HG03039 (cell line): ENCODE measurements at regions not wholly inside any gene's neighbourhood (a gene's known extent, or its start where the extent isn't known, plus 50 kb on each side); places are given as distances from the start of the nearest gene placed in this dataset.

Source experiments
- ATAC-seq: cut with Tn5 transposase; IDR thresholded peaks from one replicate; pipeline ENCODE4 v1.9.1; 2021; ENCODE audit warnings: mild to moderate bottlenecking, moderate library complexity; ENCODE audit not compliant: unreplicated experiment

DNA sequence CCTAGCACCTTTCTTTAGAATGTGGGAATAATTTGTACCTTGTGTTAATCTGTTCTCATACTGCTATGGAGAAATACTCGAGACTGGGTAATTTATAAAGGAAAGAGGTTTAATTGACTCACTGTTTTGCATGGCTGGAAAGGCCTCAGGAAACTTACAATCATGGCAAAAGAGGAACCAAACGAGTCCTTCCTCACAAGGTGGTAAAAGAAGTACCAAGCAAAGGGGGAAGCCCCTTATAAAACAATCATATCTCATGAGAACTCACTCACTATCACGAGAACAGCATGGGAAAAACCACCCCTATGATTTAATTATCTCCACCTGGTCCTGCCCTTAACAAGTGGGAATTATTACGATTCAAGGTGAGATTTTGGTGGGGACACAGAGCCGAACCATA, 127.1 kb upstream of the ANO3 start:
- no peak for ATAC-seq

DNA sequence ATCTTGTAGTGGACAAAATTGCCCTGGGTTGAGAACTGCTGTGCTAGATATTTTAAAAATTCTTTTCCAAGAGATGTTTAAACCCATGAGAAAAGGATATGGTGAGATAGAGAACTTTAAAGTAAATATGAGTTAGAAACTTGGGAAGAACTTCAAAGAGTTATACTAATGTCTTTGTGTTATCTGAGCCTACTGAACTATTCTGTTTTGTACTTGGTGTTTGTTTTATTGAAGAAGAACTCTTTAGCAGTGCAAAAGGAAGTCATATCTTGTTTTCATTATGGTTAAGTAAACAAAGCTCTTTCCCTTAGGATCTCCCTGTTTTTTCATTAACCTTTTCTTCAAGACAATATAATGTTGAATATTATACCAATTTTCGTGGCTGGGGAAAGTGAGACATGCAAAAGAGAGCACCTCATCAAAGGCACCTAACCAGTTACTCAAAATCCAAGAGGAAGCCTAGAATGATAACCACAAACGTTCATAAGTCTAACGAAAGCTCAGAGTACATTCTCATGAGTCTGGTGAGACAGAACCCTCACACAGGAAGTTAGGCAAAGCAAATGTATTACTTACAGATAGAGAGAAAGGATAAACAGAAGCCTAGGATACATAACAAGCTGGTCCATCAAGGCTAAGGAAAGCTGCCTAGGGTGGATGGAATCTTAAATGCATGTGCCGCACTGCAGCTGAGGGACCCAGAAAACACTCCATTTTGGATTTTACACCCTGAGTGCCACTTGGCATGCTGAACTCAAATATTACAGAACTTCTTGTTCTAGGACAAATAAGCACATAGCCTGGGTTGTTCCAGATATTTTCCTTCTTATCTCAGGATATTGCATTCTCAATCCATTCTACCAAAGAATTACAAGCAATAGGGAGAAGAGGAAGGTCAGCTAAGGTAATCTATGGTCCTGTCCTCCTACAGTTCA, 112.5 kb upstream of the ANO3 start:
- no peak for ATAC-seq

GRCh38 chr11:26225646-26226045, 106.3 kb upstream of the ANO3 start:
- no peak for ATAC-seq

DNA sequence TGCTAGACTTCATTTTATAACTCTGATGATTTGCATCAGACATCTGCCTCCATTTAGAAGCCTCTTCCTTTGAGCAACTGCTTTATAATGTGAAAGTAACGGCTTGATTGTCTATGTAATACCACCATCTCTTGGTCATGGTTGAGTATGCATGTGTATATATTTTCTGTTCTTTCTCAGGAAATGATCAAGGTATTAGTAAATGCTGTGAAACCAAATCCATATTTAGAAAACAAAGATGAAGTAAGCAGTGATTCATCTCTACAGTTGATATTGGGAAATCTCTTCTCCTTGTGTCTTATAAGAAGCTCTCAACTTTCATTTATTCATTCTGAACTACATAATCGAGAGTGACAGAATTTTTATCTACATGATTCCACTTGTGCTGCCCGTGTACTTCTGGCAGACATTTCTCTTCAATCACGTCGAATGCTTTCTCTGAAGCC, 104.6 kb upstream of the ANO3 start:
- peak; percentile 74 for ATAC-seq

DNA sequence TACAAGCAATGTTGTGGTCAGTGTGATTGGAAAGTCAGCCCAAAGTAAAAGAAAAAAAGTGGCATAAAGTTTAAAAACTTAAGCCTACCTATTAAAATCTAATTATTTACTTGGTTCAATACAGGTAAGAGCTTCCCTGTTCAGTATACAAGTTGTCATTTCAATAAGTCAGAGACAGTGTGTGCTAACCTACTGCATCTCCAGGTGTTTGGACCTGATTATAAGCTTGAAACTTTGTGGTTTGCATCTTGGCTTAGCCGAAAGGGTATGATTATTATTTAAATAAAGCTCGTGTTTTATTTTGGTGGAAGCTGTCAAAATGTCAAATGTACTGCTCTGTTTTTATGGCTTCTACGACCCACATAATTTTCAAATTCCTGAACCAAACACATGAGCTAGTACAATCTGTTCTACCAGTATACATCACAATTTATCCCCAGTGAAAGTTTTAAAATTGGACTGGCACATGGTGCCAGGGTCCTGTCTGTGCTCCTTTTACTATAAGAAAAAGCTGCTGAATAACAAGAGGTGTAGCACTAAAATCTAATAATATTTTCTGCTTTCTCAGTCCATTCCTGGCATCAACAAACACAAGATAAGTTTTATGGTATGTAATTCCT, 103.9 kb upstream of the ANO3 start:
- ATAC-seq, result no peak

GRCh38 chr11:26228778-26229177, 103.2 kb upstream of the ANO3 start:
- no peak for ATAC-seq

GRCh38 chr11:26229257-26229656, 102.7 kb upstream of the ANO3 start:
- no peak for ATAC-seq

DNA sequence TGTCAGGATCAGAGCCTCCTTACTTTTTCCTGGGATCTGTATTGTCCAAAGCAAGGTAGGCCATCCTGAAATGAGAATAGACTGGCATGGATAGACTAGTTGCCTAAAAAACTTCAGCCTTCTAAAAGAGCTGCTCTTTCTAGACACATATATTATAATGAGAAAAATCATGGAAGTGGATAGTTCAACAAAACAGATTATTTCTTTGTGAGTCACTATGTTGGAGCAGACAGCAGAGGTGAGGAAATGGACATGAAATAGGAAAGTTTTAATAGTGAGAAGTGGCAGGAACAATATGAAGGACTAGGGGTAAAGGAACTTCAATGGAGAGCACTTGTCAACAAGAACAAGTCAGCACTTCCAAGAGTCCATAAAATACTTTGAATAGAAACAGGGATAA, 101.9 kb upstream of the ANO3 start:
- no peak for ATAC-seq

GRCh38 chr11:26231252-26231661, 100.7 kb upstream of the ANO3 start:
- no peak for ATAC-seq

DNA sequence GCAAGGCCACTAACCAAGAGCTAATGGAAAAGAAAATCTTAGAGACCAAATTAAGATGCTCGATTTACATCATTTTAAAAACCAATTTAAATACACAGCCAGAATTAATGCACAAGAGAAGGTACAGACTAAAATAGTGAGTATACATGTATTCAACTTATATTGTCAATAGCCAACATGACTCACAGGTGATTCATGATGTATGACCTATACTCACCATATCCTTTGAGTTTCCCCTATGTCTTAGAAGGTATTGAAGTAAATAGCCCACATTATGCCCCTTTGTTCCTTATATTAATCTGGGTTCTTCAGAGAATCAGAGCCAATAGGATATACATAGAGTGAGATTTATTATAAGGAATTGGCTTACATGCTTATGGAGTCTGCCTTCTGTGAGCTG, 97.5 kb upstream of the ANO3 start:
- ATAC-seq, result no peak

DNA sequence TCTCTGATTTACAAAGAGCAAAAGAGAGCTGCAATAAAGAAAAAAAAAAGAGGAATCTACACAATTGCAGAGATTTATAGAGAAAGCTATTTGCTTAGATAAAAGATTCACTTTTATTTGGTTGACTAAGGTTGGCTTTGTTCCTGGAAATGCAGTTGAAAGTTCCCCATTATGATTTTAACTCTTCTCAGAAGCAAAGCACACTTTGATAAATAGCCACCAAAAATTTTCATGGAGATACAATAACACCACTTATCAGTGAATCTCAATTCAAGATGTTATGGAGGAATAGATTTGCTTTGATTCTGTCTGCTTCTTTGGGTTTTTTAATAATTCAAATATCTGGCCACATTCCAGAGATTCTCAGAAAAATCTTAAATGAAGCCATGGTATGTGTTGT, 88.5 kb upstream of the ANO3 start:
- ATAC-seq, result no peak

GRCh38 chr11:26244207-26244606, 87.7 kb upstream of the ANO3 start:
- ATAC-seq, result no peak

DNA sequence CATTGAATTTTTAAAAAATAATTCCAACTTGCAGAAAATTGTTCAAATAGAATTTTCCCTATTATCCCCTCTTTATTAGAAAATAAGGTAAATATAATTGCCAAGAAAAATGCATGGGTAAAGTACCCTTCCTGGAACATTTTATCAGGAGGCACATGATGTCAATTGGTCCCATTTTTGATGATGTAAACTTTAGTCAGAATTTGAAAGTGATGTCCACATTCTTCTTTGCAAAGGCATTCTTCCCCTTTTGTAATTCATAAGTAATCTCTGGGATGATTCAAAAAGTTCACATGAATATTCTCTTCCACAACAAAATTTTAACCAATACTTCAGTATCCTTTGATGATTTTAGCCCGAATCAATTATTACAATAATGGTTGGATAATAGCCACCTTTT, 86.9 kb upstream of the ANO3 start:
- no peak for ATAC-seq

GRCh38 chr11:26247340-26247739, 84.6 kb upstream of the ANO3 start:
- no peak for ATAC-seq

- ATAC-seq, result no peak
Observed at GRCh38 chr11:26248661-26249060, 83.3 kb upstream of the ANO3 start.

- no peak for ATAC-seq
Observed at GRCh38 chr11:26254378-26254777, 77.6 kb upstream of the ANO3 start.

DNA sequence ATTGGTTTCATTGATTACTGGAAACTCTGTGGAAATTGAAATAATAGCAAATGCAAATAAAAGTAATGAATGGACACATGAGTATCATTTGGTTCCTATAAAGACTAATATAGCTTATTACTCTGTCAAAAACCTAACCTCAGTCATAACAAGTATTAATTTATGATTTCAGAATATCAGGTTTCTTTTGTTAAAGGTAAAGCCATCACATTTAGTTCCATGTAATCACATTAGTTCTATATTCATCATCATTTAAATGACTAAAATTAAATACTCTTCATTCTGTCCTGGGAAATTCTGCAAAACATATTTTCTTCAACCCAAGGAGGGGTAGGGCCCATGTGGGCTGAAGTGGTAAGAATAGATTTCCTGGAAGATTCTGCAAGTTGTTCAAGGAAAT, 68.2 kb upstream of the ANO3 start:
- no peak for ATAC-seq

- no peak for ATAC-seq
Observed at GRCh38 chr11:26264266-26264665, 67.7 kb upstream of the ANO3 start.

GRCh38 chr11:26268980-26269660, 62.8 kb upstream of the ANO3 start:
- no peak for ATAC-seq

GRCh38 chr11:26271666-26272065, 60.3 kb upstream of the ANO3 start:
- no peak for ATAC-seq

GRCh38 chr11:26276798-26277424, 55.0 kb upstream of the ANO3 start:
- ATAC-seq, result peak; percentile 90
